ENCODE measurements at regions not wholly inside any gene's neighbourhood (a gene's known extent, or its start where the extent isn't known, plus 50 kb on each side); places are given as distances from the start of the nearest gene placed in this dataset.

GRCh38 chr2:122750808-122751207 lies 995.4 kb downstream of the TSN start:
- Mint-ChIP-seq H3K27ac (ENCODE audit: unreplicated experiment) (no peak overlapping the region), H3K9me3 (ENCODE audit: low read depth) (no peaks in the 10 kb centered on the region), H3K4me1 (ENCODE audit: low read depth) (peaks cover 15% of the 10 kb centered on the region), H3K27me3 (ENCODE audit: low read depth) (no peaks in the 10 kb centered on the region), H3K36me3 (ENCODE audit: low read depth) (no peaks in the 10 kb centered on the region), H3K4me3 (ENCODE audit: unreplicated experiment) (no peak overlapping the region)
- no peak for DNase-seq (ENCODE audit: low spot score)
- TF ChIP-seq, protein P1, sequence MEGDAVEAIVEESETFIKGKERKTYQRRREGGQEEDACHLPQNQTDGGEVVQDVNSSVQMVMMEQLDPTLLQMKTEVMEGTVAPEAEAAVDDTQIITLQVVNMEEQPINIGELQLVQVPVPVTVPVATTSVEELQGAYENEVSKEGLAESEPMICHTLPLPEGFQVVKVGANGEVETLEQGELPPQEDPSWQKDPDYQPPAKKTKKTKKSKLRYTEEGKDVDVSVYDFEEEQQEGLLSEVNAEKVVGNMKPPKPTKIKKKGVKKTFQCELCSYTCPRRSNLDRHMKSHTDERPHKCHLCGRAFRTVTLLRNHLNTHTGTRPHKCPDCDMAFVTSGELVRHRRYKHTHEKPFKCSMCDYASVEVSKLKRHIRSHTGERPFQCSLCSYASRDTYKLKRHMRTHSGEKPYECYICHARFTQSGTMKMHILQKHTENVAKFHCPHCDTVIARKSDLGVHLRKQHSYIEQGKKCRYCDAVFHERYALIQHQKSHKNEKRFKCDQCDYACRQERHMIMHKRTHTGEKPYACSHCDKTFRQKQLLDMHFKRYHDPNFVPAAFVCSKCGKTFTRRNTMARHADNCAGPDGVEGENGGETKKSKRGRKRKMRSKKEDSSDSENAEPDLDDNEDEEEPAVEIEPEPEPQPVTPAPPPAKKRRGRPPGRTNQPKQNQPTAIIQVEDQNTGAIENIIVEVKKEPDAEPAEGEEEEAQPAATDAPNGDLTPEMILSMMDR (IDR thresholded peaks at IDR 0.05): no peak

DNA sequence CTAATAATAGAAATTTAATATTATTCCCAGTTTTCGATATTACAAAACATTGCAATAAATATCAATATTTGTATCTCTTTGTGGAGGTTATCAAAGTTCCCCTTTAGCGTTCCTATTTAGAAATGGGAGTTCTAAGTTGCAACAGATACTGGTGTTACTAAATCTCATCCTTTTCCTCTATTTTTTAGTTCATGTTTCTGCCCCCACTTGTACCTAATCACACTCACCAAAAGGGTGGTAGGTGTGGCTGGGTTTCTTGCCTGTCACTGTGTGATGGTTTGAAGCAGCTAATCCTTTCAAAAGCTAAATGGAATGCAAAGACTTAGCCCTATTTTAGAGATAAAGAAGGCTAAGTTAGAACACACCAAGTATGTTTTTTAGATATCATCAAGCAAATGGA lies 997.9 kb downstream of the TSN start:
- no peaks in the 10 kb centered on the region for H3K9me3 Mint-ChIP-seq (ENCODE audit: low read depth)
- no peaks in the 10 kb centered on the region for H3K36me3 Mint-ChIP-seq (ENCODE audit: low read depth)
- TF ChIP-seq, protein P1 (IDR thresholded peaks at IDR 0.05): no peak
- no peak for DNase-seq (ENCODE audit: low spot score)
- H3K4me1 Mint-ChIP-seq (ENCODE audit: low read depth): peaks cover 12% of the 10 kb centered on the region
- H3K4me3 Mint-ChIP-seq (ENCODE audit: unreplicated experiment): no peak overlapping the region
- no peak overlapping the region for H3K27ac Mint-ChIP-seq (ENCODE audit: unreplicated experiment)
- H3K27me3 Mint-ChIP-seq (ENCODE audit: low read depth): no peaks in the 10 kb centered on the region

- Mint-ChIP-seq H3K36me3 (ENCODE audit: low read depth) (no peaks in the 10 kb centered on the region), H3K9me3 (ENCODE audit: low read depth) (no peaks in the 10 kb centered on the region), H3K4me1 (ENCODE audit: low read depth) (peaks cover under 1% of the 10 kb centered on the region), H3K27ac (ENCODE audit: unreplicated experiment) (no peak overlapping the region), H3K27me3 (ENCODE audit: low read depth) (no peaks in the 10 kb centered on the region), H3K4me3 (ENCODE audit: unreplicated experiment) (no peak overlapping the region)
- TF ChIP-seq, protein P1 (IDR thresholded peaks at IDR 0.05): no peak
- DNase-seq (ENCODE audit: low spot score): no peak
Measured at GRCh38 chr2:122754561-122754960, 999.1 kb downstream of the TSN start.

- TF ChIP-seq, protein P1 (IDR thresholded peaks at IDR 0.05): no peak
Measured at GRCh38 chr2:122755281-122755780, 999.9 kb downstream of the TSN start.

GRCh38 chr2:122758967-122759366 lies 1003.5 kb downstream of the TSN start:
- Mint-ChIP-seq H3K9me3 (ENCODE audit: low read depth) (peaks cover 11% of the 10 kb centered on the region), H3K4me3 (ENCODE audit: unreplicated experiment) (no peak overlapping the region), H3K4me1 (ENCODE audit: low read depth) (no peaks in the 10 kb centered on the region), H3K36me3 (ENCODE audit: low read depth) (no peaks in the 10 kb centered on the region), H3K27ac (ENCODE audit: unreplicated experiment) (no peak overlapping the region), H3K27me3 (ENCODE audit: low read depth) (no peaks in the 10 kb centered on the region)
- TF ChIP-seq, protein P1 (IDR thresholded peaks at IDR 0.05): no peak
- no peak for DNase-seq (ENCODE audit: low spot score)

More at GRCh38 chr2:122755281-122755780, 999.9 kb downstream of the TSN start:
- DNase-seq (ENCODE audit: low spot score): no peak
- H3K4me1 Mint-ChIP-seq (ENCODE audit: low read depth): no peaks in the 10 kb centered on the region
- H3K27ac Mint-ChIP-seq (ENCODE audit: unreplicated experiment): no peak overlapping the region
- no peaks in the 10 kb centered on the region for H3K27me3 Mint-ChIP-seq (ENCODE audit: low read depth)
- no peak overlapping the region for H3K4me3 Mint-ChIP-seq (ENCODE audit: unreplicated experiment)
- no peaks in the 10 kb centered on the region for H3K9me3 Mint-ChIP-seq (ENCODE audit: low read depth)
- H3K36me3 Mint-ChIP-seq (ENCODE audit: low read depth): no peaks in the 10 kb centered on the region

Measured in chondrocyte (in vitro differentiated cells).